Upper lobe of left lung (tissue), 6 donors: ENCODE measurements at regions not wholly inside any gene's neighbourhood (a gene's known extent, or its start where the extent isn't known, plus 50 kb on each side); places are given as distances from the start of the nearest gene placed in this dataset.

Experiments used
- ATAC-seq, 2 donors: fragments of 200-7000 bp; cut with Tn5 transposase; one replicate each; pipeline ENCODE4 v1.9.1; 2022; ENCODE audit warnings: mild to moderate bottlenecking in 2 of 2, moderate library complexity in 2 of 2; ENCODE audit not compliant: low FRiP score in 2 of 2
- DNase-seq, 2 donors: peaks; one replicate each; pipeline ENCODE4 v3.0.0-alpha.2; 2019 to 2020
- H3K27ac ChIP-seq, 4 donors: fragments of 200-600 bp; sonication (generic); one replicate each; pipeline ENCODE4 v1.5.1; 2016 to 2019
- H3K27me3 ChIP-seq, 4 donors: fragments of 200-600 bp; sonication (generic); one replicate each; pipeline ENCODE4 v1.5.1; 2017 to 2019
- H3K36me3 ChIP-seq, 4 donors: fragments of 200-600 bp; sonication (generic); one replicate each; pipeline ENCODE4 v1.5.1; 2016 to 2019
- H3K4me1 ChIP-seq, 4 donors: fragments of 200-600 bp; sonication (generic); one replicate each; pipeline ENCODE4 v1.5.1; 2018 to 2019
- H3K4me3 ChIP-seq, 4 donors: fragments of 200-600 bp; sonication (generic); one replicate each; pipeline ENCODE4 v1.5.1; 2017 to 2019; ENCODE audit warnings: mild to moderate bottlenecking in 2 of 4, moderate library complexity in 1 of 4
- H3K9me3 ChIP-seq, 4 donors: fragments of 200-600 bp; sonication (generic); one replicate each; pipeline ENCODE4 v1.5.1; 2018 to 2019
- EP300 ChIP-seq, 4 donors: sonication (generic); formaldehyde crosslinking; IDR thresholded peaks; one replicate each; pipeline ENCODE4 v1.5.1; 2017; ENCODE audit warnings: antibody characterized with exemption in 4 of 4, control low read depth in 2 of 4
- POLR2A ChIP-seq, 4 donors: fragments of 450-650 bp; IDR thresholded peaks; one replicate each; pipeline ENCODE4 v1.5.1; 2016 to 2017; ENCODE audit warnings: antibody characterized with exemption in 4 of 4, mild to moderate bottlenecking in 2 of 4
- POLR2AphosphoS5 ChIP-seq, 2 donors: sonication (generic); formaldehyde crosslinking; IDR thresholded peaks; one replicate each; pipeline ENCODE4 v1.5.1; 2017; ENCODE audit warnings: antibody characterized with exemption in 2 of 2
- WGBS, 2 donors: methylation state at CpG; one replicate each; pipeline ENCODE4 v1.1.5; 2017 to 2018; 5-methylcytosine and 5-hydroxymethylcytosine counted together
- TF ChIP-seq, protein P1 (sequence below), 6 experiments: fragments of 450-650 bp in 4 of 6; fragments of 200-600 bp in 2 of 6; sonication (generic) in 2 of 6; IDR thresholded peaks; one replicate each; pipeline ENCODE4 v1.5.1; 2016 to 2019; ENCODE audit warnings: antibody characterized with exemption in 6 of 6
- donor health status: DM: no; HTN: no; CAD: no; lungs with moderate emphysema.
- donor health status: DM: no; HTN: yes; CAD: no; lungs with severe emphysema.

DNA sequence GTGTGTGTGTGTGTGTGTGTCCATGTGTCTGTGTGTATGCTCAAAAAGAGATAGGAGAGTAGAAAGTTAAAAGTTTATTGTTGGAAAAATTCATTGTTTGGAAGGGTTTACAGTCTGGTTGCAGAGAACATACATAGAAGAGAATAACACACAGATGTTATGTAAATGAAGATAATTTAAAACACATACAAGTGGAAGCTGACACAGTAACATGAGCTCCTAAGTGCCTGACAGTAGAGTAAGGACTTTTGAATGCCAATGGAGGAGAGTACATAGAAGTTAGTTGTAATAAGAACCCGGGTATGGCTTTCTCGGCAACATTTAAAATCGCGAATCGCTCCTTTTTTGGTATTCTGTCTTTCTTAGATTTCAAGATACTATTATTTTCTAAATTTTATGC is 137.0 kb upstream of the FANCL start:
- no peak for TF ChIP-seq POLR2AphosphoS5 (IDR thresholded peaks at IDR 0.05)
- TF ChIP-seq EP300 (IDR thresholded peaks at IDR 0.05): no peak
- TF ChIP-seq POLR2A (IDR thresholded peaks at IDR 0.05): no peak
- TF ChIP-seq, protein P1, sequence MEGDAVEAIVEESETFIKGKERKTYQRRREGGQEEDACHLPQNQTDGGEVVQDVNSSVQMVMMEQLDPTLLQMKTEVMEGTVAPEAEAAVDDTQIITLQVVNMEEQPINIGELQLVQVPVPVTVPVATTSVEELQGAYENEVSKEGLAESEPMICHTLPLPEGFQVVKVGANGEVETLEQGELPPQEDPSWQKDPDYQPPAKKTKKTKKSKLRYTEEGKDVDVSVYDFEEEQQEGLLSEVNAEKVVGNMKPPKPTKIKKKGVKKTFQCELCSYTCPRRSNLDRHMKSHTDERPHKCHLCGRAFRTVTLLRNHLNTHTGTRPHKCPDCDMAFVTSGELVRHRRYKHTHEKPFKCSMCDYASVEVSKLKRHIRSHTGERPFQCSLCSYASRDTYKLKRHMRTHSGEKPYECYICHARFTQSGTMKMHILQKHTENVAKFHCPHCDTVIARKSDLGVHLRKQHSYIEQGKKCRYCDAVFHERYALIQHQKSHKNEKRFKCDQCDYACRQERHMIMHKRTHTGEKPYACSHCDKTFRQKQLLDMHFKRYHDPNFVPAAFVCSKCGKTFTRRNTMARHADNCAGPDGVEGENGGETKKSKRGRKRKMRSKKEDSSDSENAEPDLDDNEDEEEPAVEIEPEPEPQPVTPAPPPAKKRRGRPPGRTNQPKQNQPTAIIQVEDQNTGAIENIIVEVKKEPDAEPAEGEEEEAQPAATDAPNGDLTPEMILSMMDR (IDR thresholded peaks at IDR 0.05): no peak
- DNase-seq (no peak), ATAC-seq (no peak)
- H3K4me3 ChIP-seq: no peak overlapping the region
- no peaks in the 10 kb centered on the region for H3K27me3 ChIP-seq
- H3K36me3 ChIP-seq: no peaks in the 10 kb centered on the region
- WGBS, 2 donors: 93 to 94% methylated on average over 5 of the region's 5 CpGs
- no peak overlapping the region for H3K27ac ChIP-seq
- H3K9me3 ChIP-seq: no peaks in the 10 kb centered on the region
- H3K4me1 ChIP-seq: no peaks in the 10 kb centered on the region

DNA sequence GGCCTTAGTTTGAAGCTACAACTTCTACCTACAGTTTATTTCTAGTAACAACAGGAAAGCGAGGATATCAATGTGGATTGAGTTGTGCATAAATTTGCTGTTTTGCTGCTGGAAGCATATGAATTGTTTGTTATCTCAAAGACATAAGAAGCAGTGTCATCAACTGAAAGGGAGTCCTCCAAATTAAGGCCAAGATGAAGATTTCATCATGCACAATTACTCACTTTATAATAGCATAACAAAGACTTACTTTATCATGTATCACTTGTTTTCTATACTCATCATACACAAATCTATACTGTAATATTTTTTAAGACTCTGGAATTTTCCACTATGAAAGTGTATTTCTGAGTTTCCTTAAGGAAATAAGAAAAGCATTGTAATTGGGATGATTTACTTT is 136.1 kb upstream of the FANCL start:
- WGBS, 2 donors: 83 to 86% methylated on average over 1 of the region's 1 CpG
- ATAC-seq (no peak), DNase-seq (no peak)
- Histone ChIP-seq H3K9me3 (no peaks in the 10 kb centered on the region), H3K27ac (no peak overlapping the region), H3K4me1 (no peaks in the 10 kb centered on the region), H3K27me3 (no peaks in the 10 kb centered on the region), H3K4me3 (no peak overlapping the region), H3K36me3 (no peaks in the 10 kb centered on the region)
- TF ChIP-seq, protein P1 (IDR thresholded peaks at IDR 0.05): no peak
- TF ChIP-seq EP300 (IDR thresholded peaks at IDR 0.05) (no peak), POLR2A (IDR thresholded peaks at IDR 0.05) (no peak), POLR2AphosphoS5 (IDR thresholded peaks at IDR 0.05) (no peak)

DNA sequence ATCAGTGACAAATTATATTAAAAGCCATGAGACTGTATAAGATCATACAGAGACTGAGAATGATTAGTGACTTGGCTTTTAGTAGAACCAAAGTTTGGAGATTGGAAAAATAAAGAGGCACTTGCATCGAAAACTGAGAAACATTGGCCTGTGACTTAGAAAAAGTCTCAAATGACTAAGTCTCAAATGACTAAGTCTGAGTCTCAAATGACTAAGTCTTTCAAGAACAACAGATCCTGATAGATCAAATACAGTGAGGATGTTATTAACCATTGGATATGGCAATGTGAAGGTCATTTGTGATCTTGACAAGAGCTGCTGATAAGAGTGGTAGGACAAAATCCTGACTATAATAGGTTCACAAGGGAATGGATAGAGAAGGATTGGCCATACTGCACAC is 135.5 kb upstream of the FANCL start:
- ATAC-seq: no peak
- Histone ChIP-seq H3K27me3 (no peaks in the 10 kb centered on the region), H3K4me1 (no peaks in the 10 kb centered on the region), H3K36me3 (no peaks in the 10 kb centered on the region), H3K9me3 (no peaks in the 10 kb centered on the region), H3K27ac (no peak overlapping the region), H3K4me3 (no peak overlapping the region)
- TF ChIP-seq EP300 (IDR thresholded peaks at IDR 0.05) (no peak), POLR2A (IDR thresholded peaks at IDR 0.05) (no peak), POLR2AphosphoS5 (IDR thresholded peaks at IDR 0.05) (no peak)
- TF ChIP-seq, protein P1 (IDR thresholded peaks at IDR 0.05): no peak
- no peak for DNase-seq
- 83 to 95% methylated on average over 1 of the region's 1 CpG for WGBS, 2 donors

DNA sequence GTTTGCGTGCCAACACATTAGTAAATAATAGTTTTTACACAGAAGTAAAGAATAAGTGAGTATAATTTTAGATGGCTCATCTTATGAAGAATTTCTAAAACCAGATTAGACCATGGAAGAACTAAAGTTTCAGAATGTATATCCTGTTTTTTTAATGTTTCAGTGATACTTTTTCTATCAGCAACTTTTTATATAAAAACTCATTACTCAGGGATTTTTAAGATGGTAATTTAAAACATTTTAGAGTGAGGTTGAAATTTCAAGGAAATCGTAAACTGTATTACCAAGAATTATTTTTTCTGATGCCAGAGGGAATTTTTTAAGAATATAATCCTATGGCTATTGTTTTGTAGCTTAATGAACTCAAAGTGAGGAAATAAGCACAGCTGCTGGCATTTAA is 128.5 kb upstream of the FANCL start:
- 93% methylated on average over 2 of the region's 2 CpGs for WGBS, 2 donors
- H3K27me3 ChIP-seq: no peaks in the 10 kb centered on the region
- TF ChIP-seq POLR2A (IDR thresholded peaks at IDR 0.05) (no peak), POLR2AphosphoS5 (IDR thresholded peaks at IDR 0.05) (no peak), EP300 (IDR thresholded peaks at IDR 0.05) (no peak)
- TF ChIP-seq, protein P1 (IDR thresholded peaks at IDR 0.05): no peak
- DNase-seq (no peak), ATAC-seq (no peak)
- H3K4me1 ChIP-seq: no peaks in the 10 kb centered on the region
- H3K9me3 ChIP-seq: no peaks in the 10 kb centered on the region
- no peak overlapping the region for H3K4me3 ChIP-seq
- H3K36me3 ChIP-seq: no peaks in the 10 kb centered on the region
- H3K27ac ChIP-seq: no peak overlapping the region

DNA sequence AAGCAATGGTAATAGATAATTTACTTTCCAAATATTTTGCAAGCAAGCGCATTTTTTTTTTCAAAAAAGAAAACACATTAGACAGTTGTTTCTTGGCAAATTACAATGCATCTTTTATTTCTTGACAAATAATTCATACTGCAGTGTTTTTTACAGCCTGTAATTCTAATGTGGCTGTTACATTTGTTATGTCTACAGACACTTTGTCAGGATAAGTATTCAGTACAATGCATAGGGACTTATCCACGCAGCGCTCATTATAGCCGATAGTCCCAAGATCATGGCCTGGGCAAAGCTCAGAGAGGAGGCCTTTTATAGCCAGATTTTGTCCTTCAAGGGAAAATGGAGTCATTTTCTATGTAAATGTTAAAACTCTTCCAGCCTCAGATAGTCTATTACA is 123.0 kb upstream of the FANCL start:
- TF ChIP-seq EP300 (IDR thresholded peaks at IDR 0.05): no peak
- H3K9me3 ChIP-seq: no peaks in the 10 kb centered on the region
- WGBS, 2 donors: 84 to 90% methylated on average over 4 of the region's 4 CpGs
- no peak for DNase-seq
- H3K36me3 ChIP-seq: no peaks in the 10 kb centered on the region
- no peak overlapping the region for H3K4me3 ChIP-seq
- no peaks in the 10 kb centered on the region for H3K27me3 ChIP-seq
- no peak for ATAC-seq
- no peak overlapping the region for H3K27ac ChIP-seq
- H3K4me1 ChIP-seq: no peaks in the 10 kb centered on the region
